ENCODE measurements at regions not wholly inside any gene's neighbourhood (a gene's known extent, or its start where the extent isn't known, plus 50 kb on each side); places are given as distances from the start of the nearest gene placed in this dataset.

- TF ChIP-seq CTCF (IDR thresholded peaks at IDR 0.05; ENCODE audit: insufficient read depth, low read length, poor library complexity, severe bottlenecking): no peak
- TF ChIP-seq EZH2phosphoT487 (conservative IDR thresholded peaks at IDR 0.05; ENCODE audit: low read length): no peak
Observed at GRCh38 chr20:12063106-12063684, 145.5 kb downstream of the BTBD3 start.
